Colonic mucosa (tissue), 4 donors: ENCODE measurements at regions not wholly inside any gene's neighbourhood (a gene's known extent, or its start where the extent isn't known, plus 50 kb on each side); places are given as distances from the start of the nearest gene placed in this dataset.
"Not testable (repeated sequence)": the region's sequence is repeated elsewhere in the genome, so short reads cannot be mapped to it uniquely, and the experiment has no call there.

Experiments used
- DNase-seq: peaks from one replicate; pipeline ENCODE4 v3.0.0-alpha.2; 2020
- H3K27ac ChIP-seq: fragments of 200-600 bp; one replicate; pipeline ENCODE4 v1.8.0; 2021
- H3K27me3 ChIP-seq: fragments of 200-600 bp; one replicate; pipeline ENCODE4 v1.8.0; 2021
- H3K36me3 ChIP-seq: fragments of 200-600 bp; one replicate; pipeline ENCODE4 v1.8.0; 2021
- H3K4me1 ChIP-seq: fragments of 200-600 bp; one replicate; pipeline ENCODE4 v1.8.0; 2021; ENCODE audit warnings: mild to moderate bottlenecking
- H3K4me3 ChIP-seq: fragments of 200-600 bp; one replicate; pipeline ENCODE4 v1.8.0; 2021
- H3K9ac ChIP-seq, 2 donors: one replicate each; pipeline ENCODE4 v1.7.0; 2013; ENCODE audit warnings: control low read depth in 2 of 2, low read depth in 2 of 2, low read length in 2 of 2
- H3K9me3 ChIP-seq: fragments of 200-600 bp; one replicate; pipeline ENCODE4 v1.8.0; 2021
- CTCF ChIP-seq: fragments of 200-600 bp; IDR thresholded peaks from one replicate; pipeline ENCODE4 v1.8.0; 2022; ENCODE audit warnings: antibody characterized with exemption, mild to moderate bottlenecking
- intact Hi-C: fragments of 100-400 bp; cut with DNase I; formaldehyde crosslinking; loops from one replicate; pipeline ENCODE4 v1.14.1; 2022
- donor health status: healthy.
- donor health status: DM: no; HTN: no; CAD: no.
- donor health status: DM: no; HTN: no; CAD: no.

GRCh38 chr17:36845916-36846315 lies 91.4 kb upstream of the LHX1 start:
- H3K9me3 ChIP-seq, result no peaks in the 10 kb centered on the region
- no peak for DNase-seq
- no peaks in the 10 kb centered on the region for H3K27me3 ChIP-seq

GRCh38 chr17:36846410-36847292 lies 90.6 kb upstream of the LHX1 start:
- H3K27ac ChIP-seq, result no peak overlapping the region
- no peaks in the 10 kb centered on the region for H3K36me3 ChIP-seq
- no peaks in the 10 kb centered on the region for H3K4me1 ChIP-seq
- H3K9me3 ChIP-seq, result no peaks in the 10 kb centered on the region
- H3K27me3 ChIP-seq, result no peaks in the 10 kb centered on the region
- intact Hi-C loops, result no loop called here
- no peak for TF ChIP-seq CTCF
- no peak for DNase-seq
- H3K4me3 ChIP-seq, result no peak overlapping the region
- no peak overlapping the region for H3K9ac ChIP-seq

More at GRCh38 chr17:36845916-36846315, 91.4 kb upstream of the LHX1 start:
- H3K9ac ChIP-seq, result no peak overlapping the region
- no peak overlapping the region for H3K4me3 ChIP-seq
- H3K27ac ChIP-seq, result no peak overlapping the region
- intact Hi-C loops, result no loop called here
- TF ChIP-seq CTCF, result no peak
- H3K4me1 ChIP-seq, result no peaks in the 10 kb centered on the region
- no peaks in the 10 kb centered on the region for H3K36me3 ChIP-seq

- Histone ChIP-seq H3K9me3 (no peaks in the 10 kb centered on the region), H3K36me3 (no peaks in the 10 kb centered on the region), H3K4me1 (no peaks in the 10 kb centered on the region), H3K27ac (no peak overlapping the region), H3K9ac (no peak overlapping the region), H3K4me3 (no peak overlapping the region), H3K27me3 (no peaks in the 10 kb centered on the region)
- intact Hi-C loops, result no loop called here
- TF ChIP-seq CTCF, result no peak
- no peak for DNase-seq
Measured at GRCh38 chr17:36848008-36848902, 89.0 kb upstream of the LHX1 start.

GRCh38 chr17:36849020-36849419 lies 88.3 kb upstream of the LHX1 start:
- H3K9me3 ChIP-seq, H3K27ac ChIP-seq, H3K27me3 ChIP-seq, intact Hi-C loops, H3K36me3 ChIP-seq, H3K9ac ChIP-seq, H3K4me3 ChIP-seq, DNase-seq, H3K4me1 ChIP-seq: not testable (repeated sequence)

GRCh38 chr17:36849871-36850348 lies 87.4 kb upstream of the LHX1 start:
- Histone ChIP-seq H3K9ac (no peak overlapping the region), H3K9me3 (no peaks in the 10 kb centered on the region), H3K27me3 (no peaks in the 10 kb centered on the region), H3K4me3 (no peak overlapping the region), H3K4me1 (no peaks in the 10 kb centered on the region), H3K36me3 (no peaks in the 10 kb centered on the region), H3K27ac (no peak overlapping the region)
- no peak for DNase-seq
- TF ChIP-seq CTCF, result no peak
- intact Hi-C loops, result no loop called here
